ENCODE measurements at regions not wholly inside any gene's neighbourhood (a gene's known extent, or its start where the extent isn't known, plus 50 kb on each side); places are given as distances from the start of the nearest gene placed in this dataset.

DNA sequence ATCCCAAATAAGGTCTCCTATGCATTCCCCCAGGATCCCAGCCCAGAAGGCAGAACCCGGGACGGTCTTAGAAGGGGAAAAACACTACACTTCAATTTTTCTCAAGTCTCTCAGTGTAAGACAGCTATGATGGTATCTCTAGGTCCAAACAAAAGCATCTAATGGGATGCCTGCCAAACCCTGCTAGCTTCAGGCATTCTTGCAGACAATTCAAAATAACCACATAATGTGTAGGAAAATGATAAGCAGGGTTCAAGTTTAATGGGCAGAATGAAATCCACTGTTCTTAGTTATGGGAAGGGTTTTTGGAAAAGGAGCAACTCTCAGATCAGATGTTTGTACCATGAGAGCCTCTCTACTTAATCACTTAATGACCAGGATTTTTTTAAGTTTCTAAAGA is 119.8 kb upstream of the ANO1 start:
- no peaks in the 10 kb centered on the region for H3K9me3 ChIP-seq (ENCODE audit: insufficient read depth, low read length)
- H3K79me2 ChIP-seq (ENCODE audit: low read length), result no peaks in the 10 kb centered on the region
- H3K27me3 ChIP-seq (ENCODE audit: low read depth, low read length), result peaks cover 19% of the 10 kb centered on the region
- H3K4me2 ChIP-seq (ENCODE audit: low read length), result no peak overlapping the region
- H3K4me1 ChIP-seq (ENCODE audit: low read length), result no peaks in the 10 kb centered on the region; the same call in 1 of the 2 replicates
- no peak overlapping the region for H2AFZ ChIP-seq (ENCODE audit: low read depth, low read length)
- no peak overlapping the region for H3K9ac ChIP-seq (ENCODE audit: low read length)
- H3K27ac ChIP-seq (ENCODE audit: low read length), result no peak overlapping the region
- H3K4me3 ChIP-seq (ENCODE audit: low read length), result no peak overlapping the region
- H4K20me1 ChIP-seq (ENCODE audit: insufficient read depth, low read length), result 0 out of 2 replicates have a peak, but pooled peaks cover 2% of the 10 kb centered on the region
- H3K36me3 ChIP-seq (replicated peaks; ENCODE audit: low read depth, low read length), result no peaks in the 10 kb centered on the region
- TF ChIP-seq, protein P1, sequence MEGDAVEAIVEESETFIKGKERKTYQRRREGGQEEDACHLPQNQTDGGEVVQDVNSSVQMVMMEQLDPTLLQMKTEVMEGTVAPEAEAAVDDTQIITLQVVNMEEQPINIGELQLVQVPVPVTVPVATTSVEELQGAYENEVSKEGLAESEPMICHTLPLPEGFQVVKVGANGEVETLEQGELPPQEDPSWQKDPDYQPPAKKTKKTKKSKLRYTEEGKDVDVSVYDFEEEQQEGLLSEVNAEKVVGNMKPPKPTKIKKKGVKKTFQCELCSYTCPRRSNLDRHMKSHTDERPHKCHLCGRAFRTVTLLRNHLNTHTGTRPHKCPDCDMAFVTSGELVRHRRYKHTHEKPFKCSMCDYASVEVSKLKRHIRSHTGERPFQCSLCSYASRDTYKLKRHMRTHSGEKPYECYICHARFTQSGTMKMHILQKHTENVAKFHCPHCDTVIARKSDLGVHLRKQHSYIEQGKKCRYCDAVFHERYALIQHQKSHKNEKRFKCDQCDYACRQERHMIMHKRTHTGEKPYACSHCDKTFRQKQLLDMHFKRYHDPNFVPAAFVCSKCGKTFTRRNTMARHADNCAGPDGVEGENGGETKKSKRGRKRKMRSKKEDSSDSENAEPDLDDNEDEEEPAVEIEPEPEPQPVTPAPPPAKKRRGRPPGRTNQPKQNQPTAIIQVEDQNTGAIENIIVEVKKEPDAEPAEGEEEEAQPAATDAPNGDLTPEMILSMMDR (IDR thresholded peaks at IDR 0.05; ENCODE audit: low read depth, low read length), result no peak
- TF ChIP-seq EZH2phosphoT487 (IDR thresholded peaks at IDR 0.05; ENCODE audit: low read depth), result no peak

DNA sequence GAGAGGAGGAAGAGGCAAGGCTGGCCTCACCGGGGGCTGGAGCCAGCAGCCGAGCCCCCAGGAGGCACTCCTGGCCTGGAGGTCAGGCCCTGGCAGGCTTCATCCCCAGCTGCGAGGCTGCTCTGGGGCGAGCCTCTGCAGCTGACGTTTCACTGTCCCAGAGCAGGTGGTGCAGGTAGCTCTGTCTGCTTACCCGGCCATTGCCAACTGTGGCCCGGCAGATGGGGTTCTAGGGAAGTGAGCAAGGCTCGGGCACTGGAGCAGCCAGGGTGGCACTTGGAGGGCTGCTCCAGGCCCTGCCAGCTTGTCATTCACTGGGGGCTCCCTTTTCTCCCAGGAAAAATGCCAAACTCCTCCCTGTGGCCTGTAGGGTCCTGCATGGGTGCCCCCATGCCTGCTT is 118.7 kb upstream of the ANO1 start:
- Histone ChIP-seq H3K27me3 (ENCODE audit: low read depth, low read length) (peaks cover 20% of the 10 kb centered on the region), H3K9ac (ENCODE audit: low read length) (no peak overlapping the region), H3K27ac (ENCODE audit: low read length) (no peak overlapping the region), H3K4me1 (ENCODE audit: low read length) (peaks cover 11% of the 10 kb centered on the region), H3K36me3 (replicated peaks; ENCODE audit: low read depth, low read length) (no peaks in the 10 kb centered on the region), H3K79me2 (ENCODE audit: low read length) (no peaks in the 10 kb centered on the region), H4K20me1 (ENCODE audit: insufficient read depth, low read length) (0 out of 2 replicates have a peak, but pooled peaks cover 2% of the 10 kb centered on the region), H3K9me3 (ENCODE audit: insufficient read depth, low read length) (no peaks in the 10 kb centered on the region), H2AFZ (ENCODE audit: low read depth, low read length) (no peak overlapping the region), H3K4me2 (ENCODE audit: low read length) (no peak overlapping the region), H3K4me3 (ENCODE audit: low read length) (no peak overlapping the region)
- TF ChIP-seq EZH2phosphoT487 (IDR thresholded peaks at IDR 0.05; ENCODE audit: low read depth), result no peak
- TF ChIP-seq, protein P1 (IDR thresholded peaks at IDR 0.05; ENCODE audit: low read depth, low read length), result no peak

DNA sequence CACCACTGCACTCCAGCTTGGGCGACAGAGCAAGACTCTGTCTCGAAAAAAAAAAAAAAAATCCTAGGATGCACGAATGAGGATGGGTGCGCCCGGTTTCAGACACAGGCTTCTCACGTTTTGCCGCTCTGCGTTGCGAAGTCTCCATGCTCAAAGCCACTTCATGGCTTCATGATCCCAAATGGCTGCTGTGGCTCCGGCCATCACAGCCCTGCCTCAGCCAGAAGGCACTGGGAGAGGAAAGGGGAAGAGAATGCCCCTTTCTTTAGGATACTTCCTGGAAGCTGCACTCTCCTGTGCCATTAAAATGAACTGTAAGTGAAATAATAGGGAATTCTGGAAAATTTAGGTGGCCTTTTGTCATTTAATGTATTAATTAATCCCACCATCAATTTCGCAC is 116.4 kb upstream of the ANO1 start:
- no peaks in the 10 kb centered on the region for H3K9me3 ChIP-seq (ENCODE audit: insufficient read depth, low read length)
- H4K20me1 ChIP-seq (ENCODE audit: insufficient read depth, low read length), result no peaks in the 10 kb centered on the region
- H3K36me3 ChIP-seq (replicated peaks; ENCODE audit: low read depth, low read length), result no peaks in the 10 kb centered on the region
- H3K27me3 ChIP-seq (ENCODE audit: low read depth, low read length), result peaks cover 25% of the 10 kb centered on the region
- no peak overlapping the region for H3K9ac ChIP-seq (ENCODE audit: low read length)
- peaks cover 24% of the 10 kb centered on the region for H3K4me1 ChIP-seq (ENCODE audit: low read length)
- no peak overlapping the region for H2AFZ ChIP-seq (ENCODE audit: low read depth, low read length)
- H3K79me2 ChIP-seq (ENCODE audit: low read length), result no peaks in the 10 kb centered on the region
- TF ChIP-seq, protein P1 (IDR thresholded peaks at IDR 0.05; ENCODE audit: low read depth, low read length), result no peak
- TF ChIP-seq EZH2phosphoT487 (IDR thresholded peaks at IDR 0.05; ENCODE audit: low read depth), result no peak
- no peak overlapping the region for H3K4me2 ChIP-seq (ENCODE audit: low read length)
- no peak overlapping the region for H3K4me3 ChIP-seq (ENCODE audit: low read length)
- no peak overlapping the region for H3K27ac ChIP-seq (ENCODE audit: low read length)

DNA sequence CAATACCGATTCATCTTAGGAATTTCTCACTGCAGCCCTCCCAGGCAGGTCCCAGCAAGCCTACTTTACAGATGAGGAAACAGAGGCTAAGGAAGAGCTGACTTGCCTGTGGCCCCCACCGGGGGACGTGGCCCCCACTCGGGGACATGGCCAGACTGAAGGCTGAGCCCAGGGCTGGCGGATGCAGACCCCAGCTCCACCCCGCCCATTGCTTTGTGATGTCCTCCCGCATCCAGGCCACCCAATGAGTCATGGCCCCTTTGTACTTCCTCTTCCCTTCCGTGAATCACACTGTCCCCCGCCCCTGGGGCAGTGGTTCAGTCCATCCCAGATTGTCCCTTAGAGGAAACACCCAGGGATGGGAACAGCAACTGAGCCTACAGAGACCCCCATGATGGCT is 116.0 kb upstream of the ANO1 start:
- H3K27ac ChIP-seq (ENCODE audit: low read length), result no peak overlapping the region
- H3K9ac ChIP-seq (ENCODE audit: low read length), result no peak overlapping the region
- no peak overlapping the region for H3K4me2 ChIP-seq (ENCODE audit: low read length)
- H4K20me1 ChIP-seq (ENCODE audit: insufficient read depth, low read length), result no peaks in the 10 kb centered on the region
- no peaks in the 10 kb centered on the region for H3K79me2 ChIP-seq (ENCODE audit: low read length)
- no peaks in the 10 kb centered on the region for H3K9me3 ChIP-seq (ENCODE audit: insufficient read depth, low read length)
- TF ChIP-seq EZH2phosphoT487 (IDR thresholded peaks at IDR 0.05; ENCODE audit: low read depth), result no peak
- TF ChIP-seq, protein P1 (IDR thresholded peaks at IDR 0.05; ENCODE audit: low read depth, low read length), result no peak
- peaks cover 25% of the 10 kb centered on the region for H3K27me3 ChIP-seq (ENCODE audit: low read depth, low read length)
- H3K4me1 ChIP-seq (ENCODE audit: low read length), result peaks cover 24% of the 10 kb centered on the region
- no peak overlapping the region for H3K4me3 ChIP-seq (ENCODE audit: low read length)
- H2AFZ ChIP-seq (ENCODE audit: low read depth, low read length), result no peak overlapping the region
- H3K36me3 ChIP-seq (replicated peaks; ENCODE audit: low read depth, low read length), result no peaks in the 10 kb centered on the region
